Keratinocyte (primary cell): ENCODE measurements at regions not wholly inside any gene's neighbourhood (a gene's known extent, or its start where the extent isn't known, plus 50 kb on each side); places are given as distances from the start of the nearest gene placed in this dataset.

Experiments used
- EZH2 ChIP-seq: IDR thresholded peaks from one replicate; pipeline ENCODE4 v1.6.1; 2012; ENCODE audit warnings: inconsistent platforms, mild to moderate bottlenecking, low read length, moderate library complexity
- TF ChIP-seq, protein P1 (sequence below), 3 experiments: IDR thresholded peaks in 1 of 3; conservative IDR thresholded peaks in 1 of 3; optimal IDR thresholded peaks in 1 of 3; 2 replicates in 2 of 3; 3 replicates in 1 of 3; pipeline versions ENCODE3 to v1.5.1; 2011; ENCODE audit warnings: low read length in 3 of 3, mild to moderate bottlenecking in 3 of 3, moderate library complexity in 2 of 3, control low read depth in 1 of 3, inconsistent platforms in 1 of 3; ENCODE audit not compliant: insufficient read depth in 2 of 3; ENCODE audit errors: extremely low read depth in 1 of 3

DNA sequence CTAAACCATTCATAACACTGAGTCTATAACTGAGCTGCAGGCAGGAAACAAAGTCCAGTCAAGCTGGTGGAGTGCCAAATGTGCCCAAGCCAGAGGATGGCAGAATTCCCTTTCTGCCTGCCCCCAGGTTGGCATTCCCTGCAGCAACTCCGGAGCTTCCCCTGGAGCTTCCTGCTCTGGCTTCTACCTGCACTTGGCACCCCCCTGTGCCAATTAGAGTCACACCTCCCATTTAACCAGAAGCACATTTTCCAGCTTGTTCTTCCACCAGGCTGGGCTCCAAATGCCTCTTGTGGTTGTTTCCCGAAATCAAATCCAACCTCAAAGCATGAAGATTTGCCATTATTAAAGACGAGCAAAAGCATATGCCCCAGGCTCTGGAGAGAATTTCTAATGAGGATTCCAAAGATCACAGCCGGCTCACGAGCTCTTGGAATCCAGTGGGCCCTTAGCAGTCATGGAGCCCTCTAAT is 294.5 kb downstream of the RRAGC start:
- TF ChIP-seq, protein P1, sequence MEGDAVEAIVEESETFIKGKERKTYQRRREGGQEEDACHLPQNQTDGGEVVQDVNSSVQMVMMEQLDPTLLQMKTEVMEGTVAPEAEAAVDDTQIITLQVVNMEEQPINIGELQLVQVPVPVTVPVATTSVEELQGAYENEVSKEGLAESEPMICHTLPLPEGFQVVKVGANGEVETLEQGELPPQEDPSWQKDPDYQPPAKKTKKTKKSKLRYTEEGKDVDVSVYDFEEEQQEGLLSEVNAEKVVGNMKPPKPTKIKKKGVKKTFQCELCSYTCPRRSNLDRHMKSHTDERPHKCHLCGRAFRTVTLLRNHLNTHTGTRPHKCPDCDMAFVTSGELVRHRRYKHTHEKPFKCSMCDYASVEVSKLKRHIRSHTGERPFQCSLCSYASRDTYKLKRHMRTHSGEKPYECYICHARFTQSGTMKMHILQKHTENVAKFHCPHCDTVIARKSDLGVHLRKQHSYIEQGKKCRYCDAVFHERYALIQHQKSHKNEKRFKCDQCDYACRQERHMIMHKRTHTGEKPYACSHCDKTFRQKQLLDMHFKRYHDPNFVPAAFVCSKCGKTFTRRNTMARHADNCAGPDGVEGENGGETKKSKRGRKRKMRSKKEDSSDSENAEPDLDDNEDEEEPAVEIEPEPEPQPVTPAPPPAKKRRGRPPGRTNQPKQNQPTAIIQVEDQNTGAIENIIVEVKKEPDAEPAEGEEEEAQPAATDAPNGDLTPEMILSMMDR (optimal IDR thresholded peaks at IDR 0.05 in 1 of 3, IDR thresholded peaks at IDR 0.05 in 1 of 3, conservative IDR thresholded peaks at IDR 0.05 in 1 of 3; ENCODE audit: extremely low read depth in 1 of 3, insufficient read depth in 2 of 3, low read length in 3 of 3), result no peak
- no peak for TF ChIP-seq EZH2
